HS-5 (cell line): ENCODE measurements at regions not wholly inside any gene's neighbourhood (a gene's known extent, or its start where the extent isn't known, plus 50 kb on each side); places are given as distances from the start of the nearest gene placed in this dataset.

ENCODE experiments used
- DNase-seq: peaks from one replicate; pipeline ENCODE4 v3.0.0-alpha.2; 2012; ENCODE audit warnings: low read depth

DNA sequence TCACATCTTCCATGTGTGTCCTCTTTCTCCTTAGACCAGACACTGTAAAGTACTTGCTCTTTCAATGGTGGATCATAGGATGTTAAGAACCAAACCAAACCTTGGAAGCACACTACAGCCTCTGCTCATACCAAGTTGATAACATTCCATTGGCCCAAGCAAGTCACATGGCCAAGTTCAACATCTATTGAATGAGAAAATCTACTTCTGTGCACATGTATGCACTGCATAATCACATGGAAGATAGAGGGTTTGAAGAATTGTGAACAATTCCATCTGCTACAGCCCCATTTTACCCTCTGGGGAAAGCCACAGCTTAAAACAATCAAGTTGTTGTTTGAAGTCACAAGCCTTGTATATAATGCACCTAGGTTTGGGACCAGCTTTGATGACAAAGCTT lies 68.2 kb downstream of the MFAP3 start:
- DNase-seq, result no peak

GRCh38 chr5:154107756-154108155 lies 69.0 kb downstream of the MFAP3 start:
- DNase-seq, result no peak

DNA sequence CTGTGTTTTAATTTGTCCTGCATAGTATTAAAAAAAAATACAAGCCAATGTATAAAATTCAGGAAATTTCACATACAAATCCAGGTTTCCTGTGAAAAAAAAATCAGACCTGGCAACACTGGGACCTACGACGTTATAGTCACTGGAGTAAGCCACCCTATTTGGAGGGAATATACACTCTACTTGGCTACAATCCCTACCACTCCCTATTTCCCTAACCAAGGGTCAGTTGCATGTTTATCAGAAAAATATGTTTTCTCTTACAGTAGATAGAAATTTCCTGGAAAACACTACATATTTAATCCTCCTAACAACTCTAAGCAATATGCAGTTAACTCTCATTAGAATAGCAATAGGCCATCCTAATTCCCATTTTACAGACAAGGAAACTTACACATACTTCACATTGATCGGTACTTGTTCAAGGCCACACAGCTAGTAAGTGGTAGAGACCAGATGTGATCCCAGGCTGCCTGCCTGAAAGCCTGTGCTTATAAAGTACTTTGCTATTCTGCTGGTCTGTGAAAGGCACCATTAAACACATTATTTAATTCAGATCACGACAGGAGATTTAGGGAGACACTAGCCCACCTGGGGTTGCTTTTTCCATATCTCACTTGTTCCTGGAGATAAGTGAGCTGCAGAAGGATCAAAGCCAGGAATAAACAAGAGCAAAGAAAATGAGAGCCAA lies 70.8 kb downstream of the MFAP3 start:
- no peak for DNase-seq

DNA sequence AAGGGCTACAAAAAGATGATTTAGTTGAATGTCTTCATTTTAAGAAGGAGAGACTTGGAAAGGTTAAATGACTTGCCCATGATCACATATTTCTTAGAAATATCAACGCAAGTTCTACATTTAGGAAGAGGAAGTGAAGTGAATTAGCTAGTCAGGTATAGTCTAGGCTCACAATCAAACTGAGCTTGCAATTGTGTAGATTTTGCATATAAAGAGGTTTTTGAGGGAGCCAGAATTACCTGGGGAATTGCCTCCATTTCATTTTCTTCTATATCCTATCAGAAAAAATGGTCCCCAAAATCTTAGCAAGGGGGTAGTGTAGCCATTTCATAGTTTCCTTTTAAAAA lies 71.3 kb downstream of the MFAP3 start:
- DNase-seq, result no peak

GRCh38 chr5:154110716-154111115 lies 71.9 kb downstream of the MFAP3 start:
- peak; percentile 28 for DNase-seq

GRCh38 chr5:154111214-154111613 lies 72.4 kb downstream of the MFAP3 start:
- no peak for DNase-seq

DNA sequence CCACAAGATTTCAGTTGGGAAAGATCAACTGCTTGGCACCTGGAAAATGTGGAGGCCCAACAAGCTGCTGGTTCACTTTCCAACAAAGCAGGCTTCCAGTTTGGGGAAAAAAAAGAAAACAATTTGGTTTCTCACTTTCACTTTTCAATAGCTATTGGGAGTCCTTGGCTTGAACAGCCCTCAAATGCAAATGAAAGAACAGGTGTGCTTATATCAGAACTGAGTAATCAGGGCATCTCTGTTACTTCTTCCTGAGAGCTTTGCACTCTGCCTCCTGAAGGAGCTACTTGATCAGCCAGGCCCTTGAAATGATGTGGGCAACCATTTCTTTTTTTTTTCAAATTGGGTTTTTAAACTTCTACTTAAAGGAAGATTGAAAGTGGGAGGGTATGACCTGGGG lies 73.5 kb downstream of the MFAP3 start:
- no peak for DNase-seq

- DNase-seq, result no peak
Measured at GRCh38 chr5:154115291-154115690, 75.2 kb upstream of the GALNT10 start.

- DNase-seq, result no peak
Measured at GRCh38 chr5:154117050-154117449, 73.5 kb upstream of the GALNT10 start.

DNA sequence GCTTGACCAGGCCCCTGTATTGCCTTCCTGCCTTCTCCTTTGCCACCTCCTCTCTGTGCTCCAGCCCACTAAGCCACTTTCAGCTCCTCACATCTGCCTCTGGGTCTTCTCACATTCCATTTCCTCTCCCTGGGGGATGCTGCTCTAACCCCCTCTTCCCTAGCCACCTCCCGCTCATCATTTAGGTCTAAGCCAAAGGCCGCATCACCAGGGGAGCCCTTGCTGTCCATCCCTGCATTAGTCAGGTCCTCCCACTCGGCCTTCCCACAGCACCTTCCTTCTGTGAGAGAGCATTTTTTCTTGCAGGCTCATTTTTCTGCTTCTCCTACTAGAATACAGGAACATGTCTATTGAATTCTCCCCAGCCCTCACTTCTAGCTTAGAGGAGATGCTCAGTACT lies 72.6 kb upstream of the GALNT10 start:
- no peak for DNase-seq

- DNase-seq, result no peak
Measured at GRCh38 chr5:154118385-154118784, 72.1 kb upstream of the GALNT10 start.

- DNase-seq, result no peak
Measured at GRCh38 chr5:154118893-154119336, 71.6 kb upstream of the GALNT10 start.

DNA sequence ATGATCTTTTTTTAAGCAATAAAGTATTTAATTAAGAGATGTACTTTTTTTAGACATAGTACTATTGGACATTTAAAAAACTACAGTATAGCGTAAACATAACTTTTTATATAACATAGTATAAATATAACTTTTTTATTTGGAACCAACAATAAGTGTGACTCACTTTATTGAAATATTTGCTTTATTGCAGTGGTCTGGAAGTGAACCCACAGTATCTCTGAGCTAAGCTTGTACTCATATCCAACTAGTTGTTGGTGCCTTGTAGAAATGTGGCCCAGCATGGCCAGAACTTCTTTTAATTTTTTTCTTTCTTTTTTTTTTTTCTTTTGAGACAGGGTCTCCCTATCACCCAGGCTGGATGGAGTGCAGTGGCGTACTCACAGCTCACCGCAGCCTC lies 61.5 kb upstream of the GALNT10 start:
- DNase-seq, result no peak

- DNase-seq, result no peak
Measured at GRCh38 chr5:154129921-154130320, 60.6 kb upstream of the GALNT10 start.

DNA sequence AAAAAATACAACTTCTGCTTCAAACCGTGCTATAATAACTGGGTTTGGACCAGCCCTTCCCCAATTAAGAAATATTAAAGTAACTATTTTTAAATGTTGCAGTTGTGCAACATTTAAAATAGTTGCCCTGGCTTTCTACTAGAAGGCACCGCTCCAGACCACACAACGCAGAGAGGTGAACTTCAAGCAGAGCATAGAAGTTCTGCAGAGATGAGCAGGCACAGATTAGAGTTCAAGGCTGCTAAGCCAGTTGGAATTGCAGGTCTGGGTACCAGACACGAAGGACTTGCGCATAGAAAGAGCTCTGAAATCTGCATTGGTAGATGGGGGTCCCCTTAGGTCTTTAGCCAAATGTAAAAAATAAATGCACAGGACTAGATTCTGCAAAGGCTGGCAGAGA lies 58.7 kb upstream of the GALNT10 start:
- no peak for DNase-seq

DNA sequence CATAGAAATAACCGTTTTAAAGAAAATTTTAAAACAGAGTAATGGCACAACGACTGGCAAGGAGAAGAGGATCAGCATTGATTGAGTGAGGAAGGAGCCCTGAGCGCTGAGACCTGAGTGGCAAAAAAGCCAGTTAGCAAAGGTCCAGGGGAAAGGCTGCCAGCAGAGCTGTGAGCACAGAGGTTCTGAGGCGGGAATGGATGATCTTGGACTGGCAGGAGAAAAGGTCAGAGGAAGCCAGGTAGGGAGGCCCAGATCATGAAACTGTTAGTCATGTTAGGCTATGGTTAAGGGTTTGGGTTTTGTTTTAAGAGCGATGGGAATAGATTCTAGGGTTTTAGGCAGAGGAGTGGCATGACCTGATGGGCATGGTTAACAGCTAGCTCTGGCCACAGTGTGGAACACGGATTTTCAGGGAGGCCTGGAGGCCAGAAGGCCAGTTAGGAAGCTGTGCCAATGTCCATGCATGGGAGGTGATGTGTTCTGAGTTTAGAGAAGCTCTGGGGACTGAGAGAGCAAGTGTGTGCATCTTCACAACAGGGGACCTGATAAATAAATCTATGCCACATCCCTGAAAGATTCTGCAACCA lies 57.7 kb upstream of the GALNT10 start:
- no peak for DNase-seq

- no peak for DNase-seq
Measured at GRCh38 chr5:154133591-154133990, 56.9 kb upstream of the GALNT10 start.

- DNase-seq, result no peak
Measured at GRCh38 chr5:154134499-154134898, 56.0 kb upstream of the GALNT10 start.

GRCh38 chr5:154135125-154135817 lies 55.3 kb upstream of the GALNT10 start:
- no peak for DNase-seq

DNA sequence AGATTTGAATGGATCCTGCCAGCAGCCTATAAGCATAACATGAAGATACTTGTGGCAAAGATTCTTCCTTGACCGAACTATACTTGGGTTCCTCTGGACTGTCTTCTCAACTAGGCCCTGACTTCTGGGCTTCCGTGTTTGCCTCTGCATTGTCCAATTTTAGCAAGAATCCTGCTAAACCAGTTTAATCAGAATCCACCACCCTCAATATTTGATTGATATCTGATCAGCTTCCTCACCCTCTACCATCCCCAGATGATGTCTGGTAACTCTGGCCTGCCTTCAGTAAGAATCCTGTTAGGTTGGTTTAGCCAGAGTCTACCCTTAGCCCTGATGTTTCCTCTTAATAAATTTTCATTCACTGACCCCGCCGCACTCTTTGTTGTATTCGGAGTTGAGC lies 54.4 kb upstream of the GALNT10 start:
- no peak for DNase-seq

DNA sequence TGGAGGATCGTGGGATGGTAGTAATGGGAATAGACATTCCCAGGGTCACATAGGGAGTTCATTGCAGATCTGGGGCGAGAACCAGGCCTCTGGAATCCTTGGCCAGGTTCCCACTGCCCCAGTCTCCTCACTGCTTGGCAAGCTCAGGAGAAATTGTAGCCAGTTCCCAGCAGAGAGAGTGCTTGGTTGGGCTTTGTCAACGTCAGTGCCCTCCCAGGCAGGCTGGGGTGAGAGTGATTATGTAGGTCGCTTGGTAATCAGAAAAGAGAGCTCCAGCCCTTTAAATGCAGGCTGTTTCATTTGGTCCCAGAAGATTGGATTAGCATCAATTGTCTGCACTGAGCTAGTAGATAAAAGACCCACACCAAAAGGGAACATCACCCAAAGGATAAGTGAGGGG lies 51.8 kb upstream of the GALNT10 start:
- DNase-seq, result no peak

DNA sequence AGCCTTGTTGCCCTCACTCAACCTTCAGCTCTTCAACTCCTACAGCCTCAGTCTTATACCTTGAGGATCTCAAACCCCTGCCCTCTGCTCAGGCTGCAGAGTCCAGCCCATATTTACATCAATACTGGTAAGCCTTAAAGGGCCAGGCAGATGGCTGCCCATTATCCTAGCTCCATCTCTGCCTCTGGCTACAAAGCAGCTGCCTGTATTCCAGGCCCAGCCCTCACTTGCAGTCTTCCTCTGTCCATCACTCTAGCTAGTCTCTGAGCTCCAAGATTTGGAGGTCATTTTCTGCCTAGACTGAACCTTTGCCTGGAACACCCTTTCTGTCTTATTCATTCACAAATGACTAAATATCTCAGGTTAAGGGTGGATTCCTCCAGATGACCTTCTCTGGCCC lies 50.2 kb upstream of the GALNT10 start:
- DNase-seq, result no peak
